ENCODE measurements at regions not wholly inside any gene's neighbourhood (a gene's known extent, or its start where the extent isn't known, plus 50 kb on each side); places are given as distances from the start of the nearest gene placed in this dataset.

- H3K4me2 ChIP-seq (ENCODE audit: unreplicated experiment), result no peak overlapping the region
- H3K9ac ChIP-seq, result no peak overlapping the region
- no peak for TF ChIP-seq EZH2 (IDR thresholded peaks at IDR 0.05; ENCODE audit: insufficient read depth, poor library complexity, severe bottlenecking)
- no peak for TF ChIP-seq EZH2phosphoT487 (IDR thresholded peaks at IDR 0.05; ENCODE audit: insufficient read depth, low read depth)
- H2AFZ ChIP-seq, result no peak overlapping the region
- no peak for DNase-seq
- no peaks in the 10 kb centered on the region for H4K20me1 ChIP-seq (ENCODE audit: insufficient read depth)
- no peaks in the 10 kb centered on the region for H3K9me3 ChIP-seq (ENCODE audit: low read depth)
- no peaks in the 10 kb centered on the region for H3K4me1 ChIP-seq (ENCODE audit: insufficient read depth)
- H3K27ac ChIP-seq, result no peak overlapping the region
- 27% methylated on average over 5 of the region's 5 CpGs for WGBS, 2 experiments (ENCODE audit: low coverage in 1 of 2, low lambda C conversion rate in 2 of 2, missing lambda C conversion rate in 2 of 2)
- H3F3A ChIP-seq (ENCODE audit: insufficient read depth), result no peaks in the 10 kb centered on the region
- no peaks in the 10 kb centered on the region for H3K79me2 ChIP-seq (ENCODE audit: insufficient read depth)
- no peaks in the 10 kb centered on the region for H3K9me2 ChIP-seq (ENCODE audit: insufficient read depth)
- no peak overlapping the region for H3K4me3 ChIP-seq
- in situ Hi-C loops (cut with MboI), result loop anchor here (10.0 kb wide), 1 partner anchor 185 kb away; no protein-coding TSS in a partner anchor
- H3K27me3 ChIP-seq (replicated peaks; ENCODE audit: insufficient read depth), result 0 out of 2 replicates have a peak, but pooled peaks cover 3% of the 10 kb centered on the region
- H3K36me3 ChIP-seq (ENCODE audit: low read depth), result no peaks in the 10 kb centered on the region
Measured at GRCh38 chr6:20279608-20280287, 67.5 kb upstream of the MBOAT1 start.

- Histone ChIP-seq H3K4me1 (ENCODE audit: insufficient read depth) (no peaks in the 10 kb centered on the region), H3K4me3 (no peak overlapping the region), H3F3A (ENCODE audit: insufficient read depth) (no peaks in the 10 kb centered on the region), H3K9ac (no peak overlapping the region), H3K79me2 (ENCODE audit: insufficient read depth) (no peaks in the 10 kb centered on the region), H3K9me3 (ENCODE audit: low read depth) (no peaks in the 10 kb centered on the region), H4K20me1 (ENCODE audit: insufficient read depth) (no peaks in the 10 kb centered on the region), H2AFZ (no peak overlapping the region), H3K27me3 (replicated peaks; ENCODE audit: insufficient read depth) (0 out of 2 replicates have a peak, but pooled peaks cover 3% of the 10 kb centered on the region), H3K9me2 (ENCODE audit: insufficient read depth) (no peaks in the 10 kb centered on the region), H3K4me2 (ENCODE audit: unreplicated experiment) (no peak overlapping the region), H3K27ac (no peak overlapping the region), H3K36me3 (ENCODE audit: low read depth) (no peaks in the 10 kb centered on the region)
- TF ChIP-seq EZH2phosphoT487 (IDR thresholded peaks at IDR 0.05; ENCODE audit: insufficient read depth, low read depth), result no peak
- TF ChIP-seq EZH2 (IDR thresholded peaks at IDR 0.05; ENCODE audit: insufficient read depth, poor library complexity, severe bottlenecking), result no peak
- no peak for DNase-seq
- in situ Hi-C loops (cut with MboI), result loop anchor here (10.0 kb wide), 1 partner anchor 185 kb away; no protein-coding TSS in a partner anchor
- WGBS, 2 experiments (ENCODE audit: low coverage in 1 of 2, low lambda C conversion rate in 2 of 2, missing lambda C conversion rate in 2 of 2), result 59 to 67% methylated on average over 3 of the region's 3 CpGs
Measured at GRCh38 chr6:20280288-20280621, 68.0 kb upstream of the MBOAT1 start.

GRCh38 chr6:20284672-20285071, 72.4 kb upstream of the MBOAT1 start:
- 53 to 62% methylated on average over 1 of the region's 1 CpG for WGBS, 2 experiments (ENCODE audit: low coverage in 1 of 2, low lambda C conversion rate in 2 of 2, missing lambda C conversion rate in 2 of 2)
- Histone ChIP-seq H3K9ac (no peak overlapping the region), H3K4me2 (ENCODE audit: unreplicated experiment) (no peak overlapping the region), H3K4me1 (ENCODE audit: insufficient read depth) (no peaks in the 10 kb centered on the region), H3K79me2 (ENCODE audit: insufficient read depth) (no peaks in the 10 kb centered on the region), H3K9me3 (ENCODE audit: low read depth) (no peaks in the 10 kb centered on the region), H3K27me3 (replicated peaks; ENCODE audit: insufficient read depth) (0 out of 2 replicates have a peak, but pooled peaks cover 3% of the 10 kb centered on the region), H4K20me1 (ENCODE audit: insufficient read depth) (no peaks in the 10 kb centered on the region), H2AFZ (no peak overlapping the region), H3F3A (ENCODE audit: insufficient read depth) (no peaks in the 10 kb centered on the region), H3K27ac (no peak overlapping the region), H3K4me3 (no peak overlapping the region), H3K9me2 (ENCODE audit: insufficient read depth) (no peaks in the 10 kb centered on the region), H3K36me3 (ENCODE audit: low read depth) (no peaks in the 10 kb centered on the region)
- in situ Hi-C loops (cut with MboI), result loop anchor here (10.0 kb wide), 1 partner anchor 190 kb away; no protein-coding TSS in a partner anchor
- TF ChIP-seq EZH2 (IDR thresholded peaks at IDR 0.05; ENCODE audit: insufficient read depth, poor library complexity, severe bottlenecking) (no peak), EZH2phosphoT487 (IDR thresholded peaks at IDR 0.05; ENCODE audit: insufficient read depth, low read depth) (no peak)
- DNase-seq, result no peak

GRCh38 chr6:20286968-20287565, 74.8 kb upstream of the MBOAT1 start:
- Histone ChIP-seq H3K9me2 (ENCODE audit: insufficient read depth) (no peaks in the 10 kb centered on the region), H3K4me2 (ENCODE audit: unreplicated experiment) (no peak overlapping the region), H3K27ac (no peak overlapping the region), H3K36me3 (ENCODE audit: low read depth) (no peaks in the 10 kb centered on the region), H4K20me1 (ENCODE audit: insufficient read depth) (no peaks in the 10 kb centered on the region), H3K9me3 (ENCODE audit: low read depth) (no peaks in the 10 kb centered on the region), H3K4me1 (ENCODE audit: insufficient read depth) (no peaks in the 10 kb centered on the region), H3K27me3 (replicated peaks; ENCODE audit: insufficient read depth) (no peaks in the 10 kb centered on the region), H3K79me2 (ENCODE audit: insufficient read depth) (no peaks in the 10 kb centered on the region), H3K9ac (no peak overlapping the region), H3F3A (ENCODE audit: insufficient read depth) (no peaks in the 10 kb centered on the region), H2AFZ (no peak overlapping the region), H3K4me3 (no peak overlapping the region)
- peak; percentile 9 for DNase-seq
- in situ Hi-C loops (cut with MboI), result loop anchor here (10.0 kb wide), 1 partner anchor 192 kb away; no protein-coding TSS in a partner anchor
- WGBS, 2 experiments (ENCODE audit: low coverage in 1 of 2, low lambda C conversion rate in 2 of 2, missing lambda C conversion rate in 2 of 2), result 46 to 62% methylated on average over 1 of the region's 1 CpG
- no peak for TF ChIP-seq EZH2phosphoT487 (IDR thresholded peaks at IDR 0.05; ENCODE audit: insufficient read depth, low read depth)
- TF ChIP-seq EZH2 (IDR thresholded peaks at IDR 0.05; ENCODE audit: insufficient read depth, poor library complexity, severe bottlenecking), result no peak
